HL-60 (cell line): ENCODE measurements at regions not wholly inside any gene's neighbourhood (a gene's known extent, or its start where the extent isn't known, plus 50 kb on each side); places are given as distances from the start of the nearest gene placed in this dataset.

ENCODE experiments used
- DNase-seq, 2 experiments: peaks; one replicate each; pipeline ENCODE4 v3.0.0-alpha.2; 2010 to 2020; ENCODE audit warnings: low read depth in 1 of 2, low spot score in 1 of 2
- H3K27ac ChIP-seq: fragments of 250-450 bp; sonication (Bioruptor Pico); replicated peaks from 2 replicates; pipeline ENCODE4 v1.5.1; 2020; ENCODE audit warnings: mild to moderate bottlenecking, moderate library complexity
- H3K27me3 ChIP-seq: fragments of 250-450 bp; sonication (Bioruptor Pico); 2 replicates; pipeline ENCODE4 v1.5.1; 2021; ENCODE audit warnings: mild to moderate bottlenecking, moderate library complexity; ENCODE audit not compliant: insufficient read depth, poor library complexity, severe bottlenecking
- H3K4me3 ChIP-seq: replicated peaks from 2 replicates; pipeline ENCODE4 v1.5.1; 2011; ENCODE audit warnings: mild to moderate bottlenecking, control low read depth, low read length; ENCODE audit not compliant: insufficient read depth
- CTCF ChIP-seq: IDR thresholded peaks from one replicate; pipeline ENCODE4 v1.5.1; 2011; ENCODE audit warnings: low read length, control low read depth, inconsistent platforms; ENCODE audit not compliant: insufficient read depth
- GABPA ChIP-seq: IDR thresholded peaks from 2 replicates; pipeline ENCODE4 v1.6.1; 2012; ENCODE audit warnings: low read depth
- POLR2AphosphoS5 ChIP-seq: IDR thresholded peaks from 2 replicates; pipeline ENCODE4 v1.6.1; 2012; ENCODE audit warnings: low read depth
- REST ChIP-seq: IDR thresholded peaks from 2 replicates; pipeline ENCODE4 v1.6.1; 2012; ENCODE audit warnings: low read depth; ENCODE audit not compliant: insufficient replicate concordance
- SPI1 ChIP-seq: IDR thresholded peaks from 2 replicates; pipeline ENCODE4 v1.6.1; 2012; ENCODE audit warnings: low read depth, mild to moderate bottlenecking, borderline replicate concordance

GRCh38 chr5:105670596-105670995, 2000.1 kb downstream of the EFNA5 start:
- Histone ChIP-seq H3K27me3 (no peaks in the 10 kb centered on the region), H3K27ac (no peak overlapping the region), H3K4me3 (no peak overlapping the region)
- DNase-seq: no peak
- no peak for TF ChIP-seq SPI1
- TF ChIP-seq CTCF: no peak
- no peak for TF ChIP-seq REST
- no peak for TF ChIP-seq POLR2AphosphoS5
- TF ChIP-seq GABPA: no peak

GRCh38 chr5:105663671-105664070, 2007.1 kb downstream of the EFNA5 start:
- no peak overlapping the region for H3K4me3 ChIP-seq
- no peaks in the 10 kb centered on the region for H3K27me3 ChIP-seq
- H3K27ac ChIP-seq: no peak overlapping the region

GRCh38 chr5:105659396-105659795, 2011.3 kb downstream of the EFNA5 start:
- DNase-seq: no peak
- Histone ChIP-seq H3K27me3 (no peaks in the 10 kb centered on the region), H3K27ac (no peak overlapping the region), H3K4me3 (no peak overlapping the region)
- TF ChIP-seq REST: no peak
- TF ChIP-seq CTCF: no peak
- no peak for TF ChIP-seq SPI1
- TF ChIP-seq POLR2AphosphoS5: no peak
- TF ChIP-seq GABPA: no peak

More at GRCh38 chr5:105663671-105664070, 2007.1 kb downstream of the EFNA5 start:
- no peak for DNase-seq
- no peak for TF ChIP-seq POLR2AphosphoS5
- no peak for TF ChIP-seq CTCF
- no peak for TF ChIP-seq GABPA
- TF ChIP-seq SPI1: no peak
- no peak for TF ChIP-seq REST
